Muscle of back (tissue), 3 donors: ENCODE measurements at regions not wholly inside any gene's neighbourhood (a gene's known extent, or its start where the extent isn't known, plus 50 kb on each side); places are given as distances from the start of the nearest gene placed in this dataset.
"Not testable (repeated sequence)": the region's sequence is repeated elsewhere in the genome, so short reads cannot be mapped to it uniquely, and the experiment has no call there.

Experiments used
- DNase-seq, 3 donors: peaks; one replicate each; pipeline versions ENCODE4 v3.0.0 to v3.0.0-alpha.2; 2013

- no peak for DNase-seq
Observed at GRCh38 chr21:35606578-35606977, 453.7 kb downstream of the SETD4 start.

DNA sequence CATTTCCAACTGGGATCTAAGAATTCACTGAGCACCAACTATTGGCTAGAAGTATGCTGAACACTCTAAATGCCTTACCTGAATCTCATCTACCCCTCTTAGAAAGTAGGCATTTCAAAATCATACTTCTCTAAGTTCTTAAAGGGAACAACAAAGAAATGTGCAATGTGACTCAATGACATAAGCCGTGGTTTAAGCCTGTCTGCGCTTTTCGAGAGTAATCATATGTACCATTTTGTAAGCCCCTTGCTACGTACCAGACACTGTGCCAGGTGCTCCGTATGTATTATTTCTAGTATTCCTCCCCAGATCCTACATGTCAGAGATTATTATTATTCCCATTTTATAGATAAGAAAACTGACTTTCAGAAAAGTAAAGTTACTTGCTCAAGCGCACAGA, 454.2 kb downstream of the SETD4 start:
- no peak for DNase-seq

DNA sequence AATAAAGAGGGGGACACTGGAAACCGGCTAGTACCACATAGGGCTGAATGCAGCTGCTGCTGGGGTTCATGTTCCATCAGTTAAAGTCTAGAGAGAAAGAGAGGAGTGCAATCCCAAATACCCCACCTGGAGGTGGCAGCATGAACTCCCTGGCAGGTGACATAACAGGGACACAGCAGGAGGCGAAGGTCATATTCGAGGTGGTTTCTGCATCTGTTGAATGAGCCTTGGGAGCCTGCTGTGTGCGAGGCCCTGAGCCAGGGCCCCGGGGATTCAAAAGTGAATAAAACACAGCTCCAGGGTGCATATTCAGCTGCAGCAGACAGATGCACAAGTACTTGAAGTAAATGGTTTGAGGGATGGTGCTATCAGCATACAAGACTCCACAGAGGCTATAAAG, 456.8 kb downstream of the SETD4 start:
- no peak for DNase-seq

- no peak for DNase-seq
Observed at GRCh38 chr21:35602811-35603362, 457.4 kb downstream of the SETD4 start.

- no peak for DNase-seq
Observed at GRCh38 chr21:35601211-35601610, 459.1 kb downstream of the SETD4 start.

- no peak for DNase-seq
Observed at GRCh38 chr21:35599164-35599563, 461.2 kb downstream of the SETD4 start.

GRCh38 chr21:35597750-35598339, 462.5 kb downstream of the SETD4 start:
- no peak for DNase-seq

- no peak for DNase-seq
Observed at GRCh38 chr21:35594905-35595304, 465.4 kb downstream of the SETD4 start.

- peak in 1 of 3 donors; percentile 41 for DNase-seq
Observed at GRCh38 chr21:35593000-35593502, 467.3 kb downstream of the SETD4 start.

DNA sequence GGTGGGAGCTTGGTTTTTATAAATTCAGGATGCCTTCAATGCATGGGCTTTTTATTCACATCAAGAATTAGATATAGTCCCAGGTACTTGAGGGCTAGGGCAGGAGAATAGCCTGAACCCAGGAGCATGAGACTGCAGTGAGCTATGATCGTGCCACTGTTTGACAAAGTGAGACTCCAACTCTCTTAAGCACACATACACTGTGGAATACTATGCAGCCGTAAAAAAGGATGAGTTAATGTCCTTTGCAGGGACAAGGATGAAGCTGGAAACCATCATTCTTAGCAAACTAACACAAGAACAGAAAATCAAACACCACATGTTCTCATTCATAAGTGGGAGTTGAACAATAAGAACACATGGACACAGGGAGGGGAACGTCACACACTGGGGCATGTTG, 470.0 kb downstream of the SETD4 start:
- not testable (repeated sequence) for DNase-seq

DNA sequence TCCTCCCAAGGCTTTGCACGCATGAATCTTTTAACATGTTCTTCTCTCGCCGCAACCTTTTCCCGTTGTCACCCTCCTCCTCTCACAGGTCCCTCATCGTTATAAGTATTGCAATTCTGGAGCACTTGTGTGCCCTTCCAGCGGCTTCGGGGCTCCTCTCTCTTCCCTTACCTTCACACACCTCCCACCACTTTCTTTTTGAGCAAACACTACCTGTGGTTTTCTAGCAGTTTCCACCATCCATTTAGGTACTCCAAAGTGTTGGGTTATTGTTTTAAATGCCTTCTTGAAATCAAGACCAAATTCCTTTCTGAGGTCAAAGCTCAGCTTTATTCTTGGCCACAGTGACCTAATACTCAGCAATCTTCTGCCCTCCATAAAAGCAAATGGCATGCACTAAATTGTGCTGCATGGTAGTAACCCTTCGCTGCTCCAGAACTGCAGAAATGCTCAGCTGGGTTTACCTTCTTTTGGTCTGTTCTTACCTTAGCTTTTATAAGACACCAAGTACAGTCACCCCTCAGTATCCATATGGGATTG, 472.4 kb downstream of the SETD4 start:
- DNase-seq: no peak

DNA sequence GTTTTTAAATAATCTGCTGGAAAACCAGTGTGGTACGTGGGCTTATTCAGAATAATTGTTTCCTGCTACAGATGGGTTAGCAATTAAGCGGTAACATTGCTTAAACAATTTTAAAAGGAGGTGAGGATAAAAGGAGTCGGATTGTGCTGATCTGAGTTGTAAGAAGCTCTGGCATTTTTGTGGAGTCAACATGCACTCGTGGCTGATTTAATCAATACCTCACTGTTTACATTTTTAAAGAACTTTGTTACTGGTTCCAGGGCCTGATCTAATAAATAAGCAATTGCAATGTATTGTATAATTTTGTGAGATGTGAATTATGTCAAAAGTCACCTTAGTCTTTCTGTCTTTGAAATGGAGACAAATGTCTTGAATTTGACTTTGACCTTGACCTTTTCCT, 474.0 kb downstream of the SETD4 start:
- DNase-seq: no peak

GRCh38 chr21:35585878-35586277, 474.4 kb downstream of the SETD4 start:
- DNase-seq: no peak

DNA sequence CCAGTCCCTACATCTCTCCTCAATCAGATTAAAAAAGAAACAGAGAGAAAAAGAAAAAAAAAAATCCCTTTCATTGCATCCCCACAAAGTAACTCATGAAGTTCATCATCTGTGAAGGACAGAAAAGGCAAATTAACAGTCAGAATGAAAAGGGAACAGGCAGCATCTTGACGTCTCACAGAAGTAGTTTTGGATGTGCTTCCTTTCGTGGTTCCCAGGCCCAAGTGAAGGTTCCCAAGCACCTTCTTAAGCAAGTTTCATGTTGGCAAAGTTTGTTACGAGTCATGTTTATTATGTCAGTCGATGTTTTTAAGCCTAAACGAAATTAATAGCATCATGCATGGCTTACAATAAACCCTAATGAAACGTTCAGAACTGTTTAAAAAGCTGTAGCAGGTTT, 475.2 kb downstream of the SETD4 start:
- no peak for DNase-seq

DNA sequence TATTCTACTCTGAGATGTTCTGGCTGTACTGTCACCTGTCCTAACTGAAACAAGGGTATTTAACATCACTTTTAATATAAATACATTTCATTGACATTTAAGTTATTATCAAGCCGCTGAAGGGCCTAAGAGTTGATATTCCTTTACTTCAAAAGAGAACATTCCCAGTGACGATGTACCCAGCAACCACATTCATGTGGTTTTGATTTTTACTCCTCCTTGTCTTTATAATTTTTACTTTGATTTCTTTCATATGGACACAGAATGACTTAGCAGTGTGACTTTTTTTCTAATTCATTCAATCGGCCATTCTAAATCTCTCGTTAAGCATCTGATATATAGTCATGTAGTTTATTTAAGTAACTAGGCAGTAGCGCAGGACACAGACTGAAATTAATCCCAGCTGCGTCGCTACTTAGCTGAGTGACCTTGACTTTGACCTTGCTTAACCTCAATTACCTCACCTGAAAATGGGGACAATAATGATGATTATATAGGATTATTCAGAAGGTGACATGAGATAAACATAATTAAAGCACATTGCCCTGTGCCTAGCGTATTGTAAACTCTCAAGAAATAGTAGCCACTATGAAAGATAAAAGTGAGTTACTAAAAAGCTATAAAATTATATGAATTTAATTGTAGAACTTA, 476.6 kb downstream of the SETD4 start:
- DNase-seq: no peak

GRCh38 chr21:35582731-35583130, 477.6 kb downstream of the SETD4 start:
- DNase-seq: no peak

DNA sequence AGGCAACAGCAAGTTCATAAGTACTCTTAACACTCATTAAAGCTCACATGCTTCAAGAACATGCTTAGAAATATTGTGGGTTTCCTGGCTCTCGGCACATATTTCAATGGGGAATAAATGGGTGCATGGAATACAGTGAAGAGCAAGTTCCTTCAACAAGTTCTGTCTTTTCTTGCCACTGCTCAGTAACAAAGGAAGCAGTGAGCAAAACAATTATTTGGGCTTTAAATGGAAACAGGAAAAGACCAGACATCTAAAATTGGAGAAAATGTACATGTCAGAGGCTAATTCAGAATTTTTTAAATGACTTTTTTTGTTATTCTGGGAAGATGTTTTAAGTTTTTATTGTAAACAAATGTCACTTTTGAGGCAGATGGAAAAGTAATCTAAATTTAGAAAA, 478.7 kb downstream of the SETD4 start:
- no peak for DNase-seq

DNA sequence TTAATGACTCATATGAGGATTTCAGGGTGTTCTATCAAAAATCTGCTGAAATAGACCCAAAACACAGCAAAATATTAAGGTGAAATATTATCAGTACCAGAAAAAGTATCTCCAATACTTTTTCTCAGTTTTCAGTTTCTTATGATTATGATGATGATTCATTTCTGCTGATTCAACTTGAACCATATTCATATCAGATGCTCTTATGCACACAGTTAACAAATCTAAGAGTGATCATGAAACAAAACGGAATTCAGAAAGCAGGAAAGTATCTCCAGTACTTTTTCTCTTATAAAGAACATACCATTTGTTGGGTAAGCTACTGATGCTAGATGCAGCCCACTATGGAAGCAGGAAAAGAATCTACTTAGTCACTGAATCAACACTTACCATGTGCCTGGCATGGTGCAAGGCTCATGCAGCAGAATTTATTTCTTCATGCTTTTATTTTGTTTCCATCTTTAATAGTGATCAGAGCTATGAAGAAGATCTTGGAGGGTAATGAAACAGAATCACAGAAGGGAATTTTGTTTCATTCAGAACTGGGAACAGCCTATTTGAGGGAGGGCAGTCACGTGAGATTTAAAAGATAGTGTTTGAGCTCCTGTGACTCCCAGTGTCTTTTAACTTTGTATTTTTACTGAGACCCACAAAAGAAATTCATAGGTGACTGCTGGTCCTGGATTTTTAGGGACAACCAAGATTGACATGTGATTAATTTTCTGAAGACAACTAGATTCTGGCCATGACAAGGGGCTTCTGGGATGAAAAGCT, 480.6 kb downstream of the SETD4 start:
- no peak for DNase-seq

DNA sequence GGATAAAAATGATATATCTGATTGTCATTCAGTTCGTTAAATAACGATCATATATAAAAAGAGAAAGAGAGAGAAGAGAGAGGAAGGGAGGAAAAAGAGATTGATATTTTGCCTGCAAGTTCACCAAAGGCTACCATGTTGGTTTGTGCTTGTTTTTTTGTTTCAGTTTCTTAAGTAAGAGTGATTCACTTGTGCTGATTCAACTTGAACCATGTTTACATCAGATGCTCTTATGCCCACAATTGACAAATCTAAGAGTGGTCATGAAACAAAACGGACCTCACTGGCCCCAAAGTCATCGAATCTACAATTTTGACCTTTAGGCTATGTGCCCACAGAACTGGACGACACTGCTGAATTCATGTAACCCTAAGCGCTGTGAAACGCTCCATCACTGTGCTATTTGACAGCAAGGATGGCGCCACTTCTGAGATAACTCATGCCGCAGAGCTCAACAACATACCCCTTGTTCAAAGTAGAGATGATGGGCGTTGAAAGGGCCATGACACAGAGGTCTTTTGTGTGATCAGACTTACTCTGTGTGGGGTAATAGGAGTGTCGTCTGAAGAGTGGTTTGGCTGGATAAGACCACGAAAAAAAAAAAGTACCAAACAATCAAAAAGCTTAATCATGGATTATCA, 481.4 kb downstream of the SETD4 start:
- DNase-seq: no peak

DNA sequence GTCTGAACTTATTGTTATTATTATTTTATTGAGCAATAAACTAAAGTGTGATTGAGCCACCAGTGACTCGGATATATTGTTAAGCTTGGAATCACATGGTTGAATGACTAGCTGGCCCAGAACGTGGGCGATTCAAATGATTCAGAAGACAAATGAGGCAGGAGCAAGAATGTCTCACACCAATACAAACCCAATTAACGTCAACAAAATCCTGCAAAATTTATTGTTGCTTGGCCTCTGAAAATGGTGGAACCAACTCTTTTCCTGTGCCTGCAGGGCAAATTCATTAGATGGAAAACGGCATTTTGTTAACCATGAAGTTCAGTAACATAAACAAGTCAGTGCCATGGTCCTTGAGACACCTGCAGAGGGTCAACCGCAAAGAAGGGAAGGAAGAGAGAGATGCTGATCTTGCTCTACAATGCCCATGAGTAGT, 482.0 kb downstream of the SETD4 start:
- peak in 1 of 3 donors; percentile 71 for DNase-seq

GRCh38 chr21:35575280-35575915, 484.9 kb downstream of the SETD4 start:
- DNase-seq: peak in 1 of 3 donors; percentile 83
